DOHH2 (cell line): ENCODE measurements at regions not wholly inside any gene's neighbourhood (a gene's known extent, or its start where the extent isn't known, plus 50 kb on each side); places are given as distances from the start of the nearest gene placed in this dataset.

ENCODE experiments used
- CTCF ChIP-seq: fragments of 200-600 bp; sonication (generic); IDR thresholded peaks from one replicate; pipeline ENCODE4 v1.5.1; 2014; ENCODE audit warnings: antibody characterized with exemption, mild to moderate bottlenecking, low read depth, low read length; ENCODE audit not compliant: poor library complexity, severe bottlenecking
- EZH2phosphoT487 ChIP-seq: fragments of 200-600 bp; sonication (generic); IDR thresholded peaks from 2 replicates; pipeline ENCODE4 v1.6.1; 2017; ENCODE audit warnings: borderline replicate concordance, mild to moderate bottlenecking, antibody characterized with exemption, low read length, moderate library complexity, mixed read lengths

- no peak for TF ChIP-seq CTCF
- TF ChIP-seq EZH2phosphoT487, result no peak
Measured at GRCh38 chr3:20846832-20847231, 660.8 kb upstream of the SGO1 start.
